Left lung (tissue), 4 donors: ENCODE measurements at regions not wholly inside any gene's neighbourhood (a gene's known extent, or its start where the extent isn't known, plus 50 kb on each side); places are given as distances from the start of the nearest gene placed in this dataset.
A peak's percentile ranks its signal among the peaks of the same experiment; 100 is the strongest.

Experiments
- ATAC-seq: fragments of 200-7000 bp; cut with Tn5 transposase; one replicate; pipeline ENCODE4 v1.9.1; 2020; ENCODE audit warnings: moderate library complexity
- DNase-seq, 4 donors: peaks; one replicate each; pipeline ENCODE4 v3.0.0-alpha.2; 2013 to 2020
- H3K27ac ChIP-seq, 2 donors: fragments of 200-600 bp; sonication (generic) in 1 of 2; one replicate each; pipeline versions ENCODE4 v1.5.0 to v1.8.0; 2020 to 2021
- H3K27me3 ChIP-seq, 2 donors: fragments of 200-600 bp; sonication (generic) in 1 of 2; one replicate each; pipeline versions ENCODE4 v1.5.0 to v1.8.0; 2020 to 2021
- H3K36me3 ChIP-seq, 2 donors: fragments of 200-600 bp; sonication (generic) in 1 of 2; one replicate each; pipeline versions ENCODE4 v1.5.0 to v1.8.0; 2020 to 2021
- H3K4me1 ChIP-seq, 2 donors: fragments of 200-600 bp; one replicate each; pipeline ENCODE4 v1.8.0; 2021
- H3K4me3 ChIP-seq, 2 donors: fragments of 200-600 bp; sonication (generic) in 1 of 2; one replicate each; pipeline versions ENCODE4 v1.5.0 to v1.8.0; 2020 to 2021; ENCODE audit warnings: mild to moderate bottlenecking in 1 of 2
- H3K9me3 ChIP-seq, 2 donors: fragments of 200-600 bp; sonication (generic) in 1 of 2; one replicate each; pipeline versions ENCODE4 v1.5.0 to v1.8.0; 2020 to 2021
- CTCF ChIP-seq, 2 donors: fragments of 200-600 bp; sonication (generic) in 1 of 2; IDR thresholded peaks; one replicate each; pipeline versions ENCODE4 v1.5.0 to v1.8.0; 2021; ENCODE audit warnings: antibody characterized with exemption in 2 of 2
- intact Hi-C, 2 donors: fragments of 100-400 bp; cut with DNase I; formaldehyde crosslinking; loops; one replicate each; pipeline versions ENCODE4 v1.11.2 to v1.14.2; 2022
- donor health status: DM: no; HTN: yes; CAD: no.
- donor health status: DM: no; HTN: no; CAD: no.

GRCh38 chr9:107737987-107738743 is 248.6 kb upstream of the KLF4 start:
- H3K36me3 ChIP-seq: no peaks in the 10 kb centered on the region
- intact Hi-C loops: no loop called here
- peak overlapping the region; percentile 48 to 59 for H3K27ac ChIP-seq
- H3K4me3 ChIP-seq: no peak overlapping the region
- peak; percentile 55 for ATAC-seq
- H3K27me3 ChIP-seq: no peaks in the 10 kb centered on the region
- DNase-seq: peak; percentile 42 to 83 (median 78)
- peaks cover 11 to 15% of the 10 kb centered on the region in 2 donors for H3K4me1 ChIP-seq
- H3K9me3 ChIP-seq: no peaks in the 10 kb centered on the region
- no peak for TF ChIP-seq CTCF (IDR thresholded peaks at IDR 0.05)

GRCh38 chr9:107737610-107737986 is 248.0 kb upstream of the KLF4 start:
- Histone ChIP-seq H3K4me3 (no peak overlapping the region), H3K9me3 (no peaks in the 10 kb centered on the region), H3K4me1 (peaks cover 11 to 21% of the 10 kb centered on the region in 2 donors), H3K27ac (peak overlapping the region; percentile 14 to 59), H3K27me3 (no peaks in the 10 kb centered on the region), H3K36me3 (no peaks in the 10 kb centered on the region)
- intact Hi-C loops: no loop called here
- no peak for DNase-seq
- ATAC-seq: no peak
- no peak for TF ChIP-seq CTCF (IDR thresholded peaks at IDR 0.05)

- DNase-seq: no peak
- H3K27ac ChIP-seq: no peak overlapping the region
These were observed 246.3 kb upstream of the KLF4 start for GRCh38 chr9:107735821-107736220.

GRCh38 chr9:107734256-107735013 is 244.9 kb upstream of the KLF4 start:
- peak overlapping the region in 1 of 2 donors; percentile 68 for H3K27ac ChIP-seq
- DNase-seq (peak in 3 of 4 donors; percentile 43 to 86 (median 72)), ATAC-seq (peak; percentile 50)
- H3K4me1 ChIP-seq: peaks cover 11 to 24% of the 10 kb centered on the region in 2 donors
- H3K36me3 ChIP-seq: no peaks in the 10 kb centered on the region
- no peaks in the 10 kb centered on the region for H3K9me3 ChIP-seq
- no peaks in the 10 kb centered on the region for H3K27me3 ChIP-seq
- H3K4me3 ChIP-seq: no peak overlapping the region
- TF ChIP-seq CTCF (IDR thresholded peaks at IDR 0.05): no peak
- intact Hi-C loops: no loop called here

More at GRCh38 chr9:107735821-107736220, 246.3 kb upstream of the KLF4 start:
- ATAC-seq: no peak
- no peaks in the 10 kb centered on the region for H3K9me3 ChIP-seq
- no peaks in the 10 kb centered on the region for H3K36me3 ChIP-seq
- no peaks in the 10 kb centered on the region for H3K27me3 ChIP-seq
- no peak overlapping the region for H3K4me3 ChIP-seq
- peaks cover 11 to 24% of the 10 kb centered on the region in 2 donors for H3K4me1 ChIP-seq
- TF ChIP-seq CTCF (IDR thresholded peaks at IDR 0.05): no peak
- intact Hi-C loops: no loop called here

- Histone ChIP-seq H3K9me3 (no peaks in the 10 kb centered on the region), H3K4me3 (no peak overlapping the region), H3K27ac (peak overlapping the region; percentile 68 to 70), H3K36me3 (no peaks in the 10 kb centered on the region), H3K27me3 (no peaks in the 10 kb centered on the region), H3K4me1 (peaks cover 11 to 24% of the 10 kb centered on the region in 2 donors)
- no peak for TF ChIP-seq CTCF (IDR thresholded peaks at IDR 0.05)
- DNase-seq: no peak
- peak; percentile 42 for ATAC-seq
- intact Hi-C loops: no loop called here
These were observed 243.9 kb upstream of the KLF4 start for GRCh38 chr9:107733523-107733894.
